ENCODE measurements at regions not wholly inside any gene's neighbourhood (a gene's known extent, or its start where the extent isn't known, plus 50 kb on each side); places are given as distances from the start of the nearest gene placed in this dataset.

DNA sequence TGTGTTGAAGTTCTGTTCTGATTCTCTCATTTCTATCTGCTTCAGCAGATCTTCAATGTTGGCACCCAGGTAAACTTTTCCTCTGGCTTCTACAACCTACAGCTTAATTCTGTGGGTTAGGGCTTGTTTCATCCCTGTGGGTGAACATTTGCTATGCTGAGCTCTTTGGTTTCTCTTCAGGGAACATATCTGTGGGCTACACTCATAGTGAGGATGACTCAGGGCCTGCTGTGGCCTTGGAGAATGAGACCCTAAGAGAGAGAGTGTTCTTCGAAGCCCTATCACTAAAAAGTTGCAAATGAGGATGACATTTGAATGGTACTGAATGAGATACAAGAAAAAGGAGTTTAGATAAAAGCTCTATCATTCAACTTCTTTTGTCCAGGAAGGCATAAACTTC lies 346.2 kb upstream of the CBLB start:
- FAIRE-seq (no peak), DNase-seq (ENCODE audit: insufficient read length, low spot score) (no peak)
- TF ChIP-seq POLR2AphosphoS5 (IDR thresholded peaks at IDR 0.05; ENCODE audit: low read depth, low read length) (no peak), PAX5 (IDR thresholded peaks at IDR 0.05; ENCODE audit: insufficient read depth, low read length, severe bottlenecking) (no peak), TAF1 (IDR thresholded peaks at IDR 0.05; ENCODE audit: low read depth, low read length) (no peak), POU2F2 (IDR thresholded peaks at IDR 0.05; ENCODE audit: low read depth, low read length) (no peak), POLR2A (IDR thresholded peaks at IDR 0.05; ENCODE audit: low read depth, low read length) (no peak), SPI1 (IDR thresholded peaks at IDR 0.05; ENCODE audit: low read depth, low read length) (no peak)

DNA sequence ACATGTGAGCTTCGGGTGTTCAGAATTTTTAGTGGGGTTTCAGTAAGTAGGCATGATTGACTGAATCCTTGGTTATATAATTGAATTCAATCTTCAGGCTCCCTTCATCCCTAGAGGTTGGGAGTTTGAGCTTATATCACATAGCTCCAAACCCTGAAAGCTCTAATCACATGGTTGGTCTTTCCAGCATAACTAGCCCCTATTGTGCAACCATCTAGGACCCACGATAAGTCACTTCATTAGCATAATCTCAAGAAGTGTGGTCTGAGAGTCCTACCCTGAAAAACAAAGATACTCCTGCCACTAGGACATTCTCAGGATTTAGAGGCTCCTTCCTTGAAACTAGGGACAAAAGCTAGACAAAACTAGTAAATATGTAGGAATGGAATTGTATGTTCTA lies 348.9 kb upstream of the CBLB start:
- TF ChIP-seq PAX5 (IDR thresholded peaks at IDR 0.05; ENCODE audit: insufficient read depth, low read length, severe bottlenecking) (no peak), POU2F2 (IDR thresholded peaks at IDR 0.05; ENCODE audit: low read depth, low read length) (no peak), SPI1 (IDR thresholded peaks at IDR 0.05; ENCODE audit: low read depth, low read length) (no peak), POLR2A (IDR thresholded peaks at IDR 0.05; ENCODE audit: low read depth, low read length) (no peak)
- no peak for DNase-seq (ENCODE audit: insufficient read length, low spot score)
- no peak for FAIRE-seq

- DNase-seq (ENCODE audit: insufficient read length, low spot score) (no peak), FAIRE-seq (no peak)
- TF ChIP-seq PAX5 (IDR thresholded peaks at IDR 0.05; ENCODE audit: insufficient read depth, low read length, severe bottlenecking) (no peak), POLR2A (IDR thresholded peaks at IDR 0.05; ENCODE audit: low read depth, low read length) (no peak)
Observed at GRCh38 chr3:106227068-106227467, 358.3 kb upstream of the CBLB start.

DNA sequence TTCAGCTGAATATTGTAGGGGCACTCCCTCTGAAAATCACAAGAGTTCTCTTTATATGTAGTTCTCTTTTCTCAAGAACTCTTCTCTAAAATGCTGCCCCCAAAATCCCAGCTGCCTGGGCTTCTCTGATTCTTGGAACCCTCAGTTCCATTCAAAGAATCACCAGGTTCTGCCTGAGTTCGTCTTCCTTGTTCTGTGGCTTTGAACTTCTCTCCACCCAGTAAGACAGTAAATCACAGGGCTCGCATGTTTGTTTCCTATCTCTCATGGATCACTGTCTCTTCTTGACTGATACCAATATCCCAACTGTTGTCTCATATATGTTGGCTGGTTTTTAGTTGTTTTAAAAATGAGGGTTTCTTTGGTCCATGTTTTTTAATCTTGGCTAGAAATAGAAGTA lies 359.5 kb upstream of the CBLB start:
- DNase-seq (ENCODE audit: insufficient read length, low spot score) (no peak), FAIRE-seq (no peak)
- no peak for TF ChIP-seq PAX5 (IDR thresholded peaks at IDR 0.05; ENCODE audit: insufficient read depth, low read length, severe bottlenecking)
- TF ChIP-seq SPI1 (IDR thresholded peaks at IDR 0.05; ENCODE audit: low read depth, low read length): no peak
- TF ChIP-seq TAF1 (IDR thresholded peaks at IDR 0.05; ENCODE audit: low read depth, low read length): no peak
- TF ChIP-seq POLR2A (IDR thresholded peaks at IDR 0.05; ENCODE audit: low read depth, low read length): no peak
- TF ChIP-seq POLR2AphosphoS5 (IDR thresholded peaks at IDR 0.05; ENCODE audit: low read depth, low read length): no peak
- TF ChIP-seq POU2F2 (IDR thresholded peaks at IDR 0.05; ENCODE audit: low read depth, low read length): no peak

DNA sequence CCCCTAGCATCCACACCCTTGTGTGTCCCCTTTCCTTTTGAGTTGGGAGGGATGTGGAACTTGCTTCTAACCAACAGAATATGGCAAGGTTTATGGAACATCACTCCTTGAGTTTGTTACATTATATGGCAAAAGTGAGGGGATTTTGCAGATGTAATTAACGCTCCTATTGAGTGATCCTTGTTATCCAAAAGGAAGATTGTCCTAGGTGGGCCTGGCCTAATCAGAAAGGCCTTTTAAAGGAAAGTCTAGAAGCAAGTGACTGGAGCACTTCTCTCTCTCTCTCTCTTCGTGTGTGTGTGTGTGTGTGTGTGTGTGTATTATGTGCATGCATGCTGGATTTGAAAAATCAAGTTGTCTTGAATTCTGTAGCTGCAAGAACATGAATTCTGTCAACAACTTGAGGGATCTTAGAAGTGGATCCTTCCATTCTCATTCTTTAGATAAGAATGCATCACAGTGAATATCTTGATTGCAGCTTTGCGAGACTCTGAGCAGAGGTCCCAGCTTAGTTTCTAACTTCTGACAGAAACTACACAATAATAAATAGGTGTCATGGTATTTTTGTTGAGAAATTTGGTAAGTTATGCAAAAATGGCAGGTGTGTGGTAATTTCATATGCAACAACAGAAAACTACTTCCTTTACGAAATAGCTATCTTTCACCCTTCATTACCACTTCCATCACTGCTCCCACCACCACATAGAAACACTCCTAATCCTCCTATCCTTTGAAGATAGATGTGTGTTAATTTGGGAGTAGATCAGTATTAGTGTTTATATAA lies 360.9 kb upstream of the CBLB start:
- TF ChIP-seq PAX5 (IDR thresholded peaks at IDR 0.05; ENCODE audit: insufficient read depth, low read length, severe bottlenecking) (no peak), SPI1 (IDR thresholded peaks at IDR 0.05; ENCODE audit: low read depth, low read length) (no peak), TAF1 (IDR thresholded peaks at IDR 0.05; ENCODE audit: low read depth, low read length) (no peak), POLR2A (IDR thresholded peaks at IDR 0.05; ENCODE audit: low read depth, low read length) (no peak), POU2F2 (IDR thresholded peaks at IDR 0.05; ENCODE audit: low read depth, low read length) (no peak), POLR2AphosphoS5 (IDR thresholded peaks at IDR 0.05; ENCODE audit: low read depth, low read length) (no peak)
- FAIRE-seq (peak; percentile 33), DNase-seq (ENCODE audit: insufficient read length, low spot score) (no peak)

GRCh38 chr3:106231086-106231485 lies 362.3 kb upstream of the CBLB start:
- no peak for DNase-seq (ENCODE audit: insufficient read length, low spot score)
- no peak for FAIRE-seq
- no peak for TF ChIP-seq POLR2A (IDR thresholded peaks at IDR 0.05; ENCODE audit: low read depth, low read length)
- no peak for TF ChIP-seq TAF1 (IDR thresholded peaks at IDR 0.05; ENCODE audit: low read depth, low read length)
- no peak for TF ChIP-seq PAX5 (IDR thresholded peaks at IDR 0.05; ENCODE audit: insufficient read depth, low read length, severe bottlenecking)
- no peak for TF ChIP-seq POU2F2 (IDR thresholded peaks at IDR 0.05; ENCODE audit: low read depth, low read length)
- no peak for TF ChIP-seq SPI1 (IDR thresholded peaks at IDR 0.05; ENCODE audit: low read depth, low read length)
- TF ChIP-seq POLR2AphosphoS5 (IDR thresholded peaks at IDR 0.05; ENCODE audit: low read depth, low read length): no peak

- no peak for FAIRE-seq
- TF ChIP-seq POLR2A (IDR thresholded peaks at IDR 0.05; ENCODE audit: low read depth, low read length): no peak
- no peak for TF ChIP-seq POU2F2 (IDR thresholded peaks at IDR 0.05; ENCODE audit: low read depth, low read length)
- TF ChIP-seq TAF1 (IDR thresholded peaks at IDR 0.05; ENCODE audit: low read depth, low read length): no peak
- TF ChIP-seq POLR2AphosphoS5 (IDR thresholded peaks at IDR 0.05; ENCODE audit: low read depth, low read length): no peak
- TF ChIP-seq SPI1 (IDR thresholded peaks at IDR 0.05; ENCODE audit: low read depth, low read length): no peak
- no peak for TF ChIP-seq PAX5 (IDR thresholded peaks at IDR 0.05; ENCODE audit: insufficient read depth, low read length, severe bottlenecking)
- no peak for DNase-seq (ENCODE audit: insufficient read length, low spot score)
Observed at GRCh38 chr3:106232956-106233355, 364.1 kb upstream of the CBLB start.

- FAIRE-seq (peak; percentile 26), DNase-seq (ENCODE audit: insufficient read length, low spot score) (no peak)
- TF ChIP-seq POU2F2 (IDR thresholded peaks at IDR 0.05; ENCODE audit: low read depth, low read length): no peak
- TF ChIP-seq TAF1 (IDR thresholded peaks at IDR 0.05; ENCODE audit: low read depth, low read length): no peak
- no peak for TF ChIP-seq SPI1 (IDR thresholded peaks at IDR 0.05; ENCODE audit: low read depth, low read length)
- no peak for TF ChIP-seq POLR2AphosphoS5 (IDR thresholded peaks at IDR 0.05; ENCODE audit: low read depth, low read length)
- TF ChIP-seq POLR2A (IDR thresholded peaks at IDR 0.05; ENCODE audit: low read depth, low read length): no peak
- no peak for TF ChIP-seq PAX5 (IDR thresholded peaks at IDR 0.05; ENCODE audit: insufficient read depth, low read length, severe bottlenecking)
Observed at GRCh38 chr3:106239195-106239697, 370.4 kb upstream of the CBLB start.

GRCh38 chr3:106241593-106241992 lies 372.8 kb upstream of the CBLB start:
- FAIRE-seq (peak; percentile 16), DNase-seq (ENCODE audit: insufficient read length, low spot score) (no peak)
- no peak for TF ChIP-seq POU2F2 (IDR thresholded peaks at IDR 0.05; ENCODE audit: low read depth, low read length)
- TF ChIP-seq SPI1 (IDR thresholded peaks at IDR 0.05; ENCODE audit: low read depth, low read length): no peak
- no peak for TF ChIP-seq POLR2A (IDR thresholded peaks at IDR 0.05; ENCODE audit: low read depth, low read length)
- TF ChIP-seq POLR2AphosphoS5 (IDR thresholded peaks at IDR 0.05; ENCODE audit: low read depth, low read length): no peak
- no peak for TF ChIP-seq PAX5 (IDR thresholded peaks at IDR 0.05; ENCODE audit: insufficient read depth, low read length, severe bottlenecking)
- TF ChIP-seq TAF1 (IDR thresholded peaks at IDR 0.05; ENCODE audit: low read depth, low read length): no peak

DNA sequence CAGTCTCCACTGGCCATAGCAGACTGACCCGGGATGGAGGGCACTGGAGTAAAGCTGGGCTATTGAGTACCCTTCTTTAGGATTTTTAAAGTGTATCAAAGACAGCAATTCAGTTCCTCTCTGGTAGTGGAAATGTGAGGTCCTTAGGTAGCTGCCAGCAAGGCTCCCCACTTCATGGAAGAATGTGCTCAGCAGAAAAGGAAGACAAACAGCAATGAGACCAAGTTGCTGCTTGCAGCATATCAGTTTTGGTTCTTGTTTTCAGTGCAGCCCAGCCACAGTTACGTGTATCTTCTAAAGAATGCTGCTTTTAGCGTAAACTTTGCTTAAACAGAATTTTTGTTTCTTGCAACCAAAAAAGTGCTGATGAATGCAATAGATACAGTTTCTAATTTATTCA lies 374.0 kb upstream of the CBLB start:
- DNase-seq (ENCODE audit: insufficient read length, low spot score): no peak
- peak; percentile 47 for FAIRE-seq
- no peak for TF ChIP-seq TAF1 (IDR thresholded peaks at IDR 0.05; ENCODE audit: low read depth, low read length)
- 0 out of 2 replicates have a peak, but pooled peaks have one; percentile 24 for TF ChIP-seq POLR2A (IDR thresholded peaks at IDR 0.05; ENCODE audit: low read depth, low read length)
- TF ChIP-seq PAX5 (IDR thresholded peaks at IDR 0.05; ENCODE audit: insufficient read depth, low read length, severe bottlenecking): no peak
- peak; percentile 61; the same call in 1 of the 2 replicates for TF ChIP-seq POLR2AphosphoS5 (IDR thresholded peaks at IDR 0.05; ENCODE audit: low read depth, low read length)
- TF ChIP-seq SPI1 (IDR thresholded peaks at IDR 0.05; ENCODE audit: low read depth, low read length): peak; percentile 27; the same call in 1 of the 2 replicates

Measured in GM12891 (cell line).